SK-N-SH (cell line): ENCODE measurements at regions not wholly inside any gene's neighbourhood (a gene's known extent, or its start where the extent isn't known, plus 50 kb on each side); places are given as distances from the start of the nearest gene placed in this dataset.

Experiments
- CTCF ChIA-PET: fragments of 300-600, 350-600 bp; formaldehyde crosslinking; extraction: SDS; loops from one replicate; lab custom pipeline; 2021; lab: Yijun Ruan, JAX
- POLR2A ChIA-PET: fragments of 350-600 bp; sonication (Branson Sonifier 250); formaldehyde crosslinking; extraction: SDS; loops from one replicate; lab custom pipeline; 2020; ENCODE audit warnings: antibody characterized with exemption, inconsistent platforms; lab: Yijun Ruan, JAX
- DNase-seq: peaks from one replicate; pipeline ENCODE4 v3.0.0; 2012
- H2AFZ ChIP-seq: fragments of 200-600 bp; sonication (generic); 2 replicates; pipeline ENCODE4 v1.8.1; 2016; ENCODE audit warnings: antibody characterized with exemption, mild to moderate bottlenecking, low read depth
- H3F3A ChIP-seq: fragments of 200-600 bp; sonication (generic); replicated peaks from 2 replicates; pipeline ENCODE3; 2016; ENCODE audit warnings: antibody characterized with exemption, mild to moderate bottlenecking; ENCODE audit not compliant: insufficient read depth
- H3K27ac ChIP-seq, 2 experiments: fragments of 200-500 bp in 1 of 2; fragments of 200-600 bp in 1 of 2; sonication (Bioruptor generic) in 1 of 2; sonication (generic), shearing (Covaris generic) in 1 of 2; 2 replicates each; pipeline versions ENCODE4 v1.5.1 to v1.6.1; 2014 to 2016; ENCODE audit warnings: low read depth in 2 of 2, inconsistent platforms in 1 of 2, low read length in 1 of 2, mild to moderate bottlenecking in 1 of 2, mixed read lengths in 1 of 2
- H3K27me3 ChIP-seq: fragments of 200-600 bp; sonication (generic), shearing (Covaris generic); 2 replicates; pipeline ENCODE4 v1.6.1; 2016; ENCODE audit warnings: mixed run types; ENCODE audit not compliant: insufficient read depth
- H3K36me3 ChIP-seq, 2 experiments: fragments of 200-500 bp in 1 of 2; fragments of 200-600 bp in 1 of 2; sonication (Bioruptor generic) in 1 of 2; sonication (generic) in 1 of 2; replicated peaks in 1 of 2; 2 replicates each; pipeline versions ENCODE3 to v1.5.1; 2014 to 2016; ENCODE audit warnings: low read length in 1 of 2, mild to moderate bottlenecking in 1 of 2; ENCODE audit not compliant: insufficient read depth in 2 of 2, control insufficient read depth in 1 of 2
- H3K4me1 ChIP-seq, 2 experiments: fragments of 200-500 bp in 1 of 2; fragments of 200-600 bp in 1 of 2; sonication (Bioruptor generic) in 1 of 2; sonication (generic), shearing (Covaris generic) in 1 of 2; 2 replicates each; pipeline versions ENCODE4 v1.5.1 to v1.6.1; 2014 to 2016; ENCODE audit warnings: low read depth in 1 of 2, low read length in 1 of 2, mixed run types in 1 of 2; ENCODE audit not compliant: insufficient read depth in 2 of 2, control insufficient read depth in 1 of 2
- H3K4me2 ChIP-seq: fragments of 200-600 bp; sonication (generic), shearing (Covaris generic); 2 replicates; pipeline ENCODE4 v1.6.1; 2017; ENCODE audit warnings: mixed run types
- H3K4me3 ChIP-seq, 2 experiments: fragments of 200-500 bp in 1 of 2; fragments of 200-600 bp in 1 of 2; sonication (Bioruptor generic) in 1 of 2; sonication (generic), shearing (Covaris generic) in 1 of 2; 2 replicates each; pipeline versions ENCODE4 v1.5.1 to v1.8.1; 2014 to 2016; ENCODE audit warnings: low read depth in 2 of 2, inconsistent platforms in 1 of 2, low read length in 1 of 2, mild to moderate bottlenecking in 1 of 2, mixed read lengths in 1 of 2, moderate library complexity in 1 of 2
- H3K79me2 ChIP-seq: fragments of 200-600 bp; sonication (generic); 2 replicates; pipeline ENCODE4 v1.8.1; 2017; ENCODE audit warnings: mild to moderate bottlenecking; ENCODE audit not compliant: insufficient read depth
- H3K9ac ChIP-seq: fragments of 200-600 bp; sonication (generic); 2 replicates; pipeline ENCODE4 v1.6.1; 2017; ENCODE audit warnings: mixed run types
- H3K9me2 ChIP-seq: fragments of 200-600 bp; sonication (generic); 2 replicates; pipeline ENCODE4 v1.6.1; 2017; ENCODE audit warnings: mixed run types
- H3K9me3 ChIP-seq: fragments of 200-600 bp; sonication (generic); 2 replicates; pipeline ENCODE4 v1.6.1; 2017; ENCODE audit warnings: mixed run types, mild to moderate bottlenecking, moderate library complexity
- H4K20me1 ChIP-seq: fragments of 200-600 bp; sonication (generic); 2 replicates; pipeline ENCODE4 v1.6.1; 2017; ENCODE audit warnings: mild to moderate bottlenecking, mixed run types; ENCODE audit not compliant: insufficient read depth
- EP300 ChIP-seq, 2 experiments: IDR thresholded peaks; 2 replicates each; pipeline versions ENCODE4 v1.4.0 to v1.6.1; 2012; ENCODE audit warnings: borderline replicate concordance in 1 of 2, low read depth in 1 of 2, low read length in 1 of 2
- EZH2phosphoT487 ChIP-seq: fragments of 200-600 bp; sonication (generic); IDR thresholded peaks from 2 replicates; pipeline ENCODE4 v1.6.1; 2017; ENCODE audit warnings: low read depth, mixed run types, mild to moderate bottlenecking, antibody characterized with exemption, moderate library complexity, borderline replicate concordance
- FOXJ3 ChIP-seq: sonication (generic); formaldehyde crosslinking; IDR thresholded peaks from 2 replicates; pipeline ENCODE4 v1.5.1; 2020; ENCODE audit warnings: mild to moderate bottlenecking, missing genetic modification reagents
- FOXM1 ChIP-seq: IDR thresholded peaks from 2 replicates; pipeline ENCODE4 v1.4.0; 2012; ENCODE audit warnings: low read depth, mild to moderate bottlenecking
- GABPA ChIP-seq: IDR thresholded peaks from 2 replicates; pipeline ENCODE4 v1.4.0; 2012; ENCODE audit warnings: low read depth, mild to moderate bottlenecking
- JUND ChIP-seq: IDR thresholded peaks from 2 replicates; pipeline ENCODE4 v1.4.0; 2012
- NRF1 ChIP-seq: IDR thresholded peaks from 2 replicates; pipeline ENCODE4 v1.6.1; 2012; ENCODE audit warnings: low read depth, mild to moderate bottlenecking, low read length
- RAD21 ChIP-seq: IDR thresholded peaks from 2 replicates; pipeline ENCODE4 v1.6.1; 2012; ENCODE audit warnings: mild to moderate bottlenecking, low read length
- RCOR1 ChIP-seq: fragments of 150-350 bp; IDR thresholded peaks from 2 replicates; pipeline ENCODE4 v1.6.1; 2017; ENCODE audit warnings: antibody characterized with exemption, low read length
- RFX5 ChIP-seq: IDR thresholded peaks from 2 replicates; pipeline ENCODE4 v1.6.1; 2012; ENCODE audit warnings: mild to moderate bottlenecking, improper control_type of control experiment, low read length
- RXRA ChIP-seq: IDR thresholded peaks from 2 replicates; pipeline ENCODE4 v1.4.0; 2012; ENCODE audit warnings: low read depth, mild to moderate bottlenecking, borderline replicate concordance
- TEAD4 ChIP-seq: IDR thresholded peaks from 2 replicates; pipeline ENCODE4 v1.4.0; 2012; ENCODE audit warnings: mild to moderate bottlenecking, borderline replicate concordance; ENCODE audit not compliant: insufficient read depth
- USF1 ChIP-seq: IDR thresholded peaks from 2 replicates; pipeline ENCODE4 v1.4.0; 2012; ENCODE audit warnings: low read depth, borderline replicate concordance
- WGBS: methylation state at CpG from one replicate; pipeline ENCODE4 v1.1.6; 2017; ENCODE audit warnings: low lambda C conversion rate; 5-methylcytosine and 5-hydroxymethylcytosine counted together
- TF ChIP-seq, protein P1 (sequence below): IDR thresholded peaks from 2 replicates; pipeline ENCODE4 v1.4.0; 2012; ENCODE audit warnings: low read depth
- TF ChIP-seq, protein P2 (sequence below): fragments of 150-350 bp; IDR thresholded peaks from 2 replicates; pipeline ENCODE4 v1.6.1; 2016; ENCODE audit warnings: mild to moderate bottlenecking, low read depth, low read length
- TF ChIP-seq, protein P3 (sequence below): fragments of 150-350 bp; IDR thresholded peaks from 2 replicates; pipeline ENCODE4 v1.6.1; 2017; ENCODE audit warnings: antibody characterized with exemption, low read length, low read depth, borderline replicate concordance

DNA sequence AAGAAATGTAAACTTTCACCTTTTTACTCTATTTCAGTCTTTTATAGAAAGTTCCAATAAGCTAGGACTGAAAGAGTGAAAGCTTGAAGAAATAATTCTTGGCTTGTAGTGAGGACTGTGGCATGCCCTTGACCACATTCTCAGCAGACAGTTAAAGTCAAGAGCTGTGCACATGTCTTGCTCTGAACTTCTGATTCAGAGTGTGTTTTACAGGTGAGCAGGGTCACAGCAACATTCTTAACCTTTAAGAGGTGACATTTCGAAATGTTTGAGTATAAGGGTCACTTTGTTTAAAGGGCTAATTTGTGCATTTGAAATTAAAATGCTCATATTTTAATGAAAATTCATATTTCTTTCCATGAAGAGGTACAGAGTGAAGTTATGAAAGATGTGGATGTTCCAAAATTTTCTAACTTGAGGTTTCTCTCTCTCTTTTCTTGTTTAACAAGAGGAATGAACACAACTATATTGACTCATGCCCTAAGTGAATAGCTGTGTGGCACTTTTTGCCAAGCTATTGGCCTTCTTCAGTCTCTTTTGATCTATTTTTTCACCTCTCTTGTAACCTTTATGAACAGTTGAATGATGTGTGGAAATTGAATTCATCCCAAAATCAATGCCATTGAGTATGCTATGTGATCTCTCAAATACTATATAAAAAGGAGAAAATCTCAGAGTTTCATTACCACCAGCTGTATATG is 918.1 kb downstream of the ADGRL2 start:
- H2AFZ ChIP-seq = no peak overlapping the region
- DNase-seq = no peak
- no peak for TF ChIP-seq TEAD4
- TF ChIP-seq, protein P1, sequence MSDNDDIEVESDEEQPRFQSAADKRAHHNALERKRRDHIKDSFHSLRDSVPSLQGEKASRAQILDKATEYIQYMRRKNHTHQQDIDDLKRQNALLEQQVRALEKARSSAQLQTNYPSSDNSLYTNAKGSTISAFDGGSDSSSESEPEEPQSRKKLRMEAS = no peak
- no peak for TF ChIP-seq EP300 (IDR thresholded peaks at IDR 0.05; ENCODE audit: borderline replicate concordance in 1 of 2, low read depth in 1 of 2, low read length in 1 of 2)
- no peak for TF ChIP-seq RXRA
- no peak for TF ChIP-seq RFX5
- TF ChIP-seq EZH2phosphoT487 = no peak
- TF ChIP-seq NRF1 = no peak
- TF ChIP-seq FOXJ3 (CRISPR knock-in tag) = no peak
- TF ChIP-seq GABPA = no peak
- no peak for TF ChIP-seq FOXM1
- TF ChIP-seq, protein P2, sequence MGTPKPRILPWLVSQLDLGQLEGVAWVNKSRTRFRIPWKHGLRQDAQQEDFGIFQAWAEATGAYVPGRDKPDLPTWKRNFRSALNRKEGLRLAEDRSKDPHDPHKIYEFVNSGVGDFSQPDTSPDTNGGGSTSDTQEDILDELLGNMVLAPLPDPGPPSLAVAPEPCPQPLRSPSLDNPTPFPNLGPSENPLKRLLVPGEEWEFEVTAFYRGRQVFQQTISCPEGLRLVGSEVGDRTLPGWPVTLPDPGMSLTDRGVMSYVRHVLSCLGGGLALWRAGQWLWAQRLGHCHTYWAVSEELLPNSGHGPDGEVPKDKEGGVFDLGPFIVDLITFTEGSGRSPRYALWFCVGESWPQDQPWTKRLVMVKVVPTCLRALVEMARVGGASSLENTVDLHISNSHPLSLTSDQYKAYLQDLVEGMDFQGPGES = no peak
- TF ChIP-seq RCOR1 = no peak
- no peak for TF ChIP-seq JUND
- no peak for TF ChIP-seq RAD21
- TF ChIP-seq, protein P3, sequence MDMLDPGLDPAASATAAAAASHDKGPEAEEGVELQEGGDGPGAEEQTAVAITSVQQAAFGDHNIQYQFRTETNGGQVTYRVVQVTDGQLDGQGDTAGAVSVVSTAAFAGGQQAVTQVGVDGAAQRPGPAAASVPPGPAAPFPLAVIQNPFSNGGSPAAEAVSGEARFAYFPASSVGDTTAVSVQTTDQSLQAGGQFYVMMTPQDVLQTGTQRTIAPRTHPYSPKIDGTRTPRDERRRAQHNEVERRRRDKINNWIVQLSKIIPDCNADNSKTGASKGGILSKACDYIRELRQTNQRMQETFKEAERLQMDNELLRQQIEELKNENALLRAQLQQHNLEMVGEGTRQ = no peak
- TF ChIP-seq USF1 = no peak
- 22% methylated on average over 1 of the region's 1 CpG for WGBS
- H3K4me3 ChIP-seq = no peak overlapping the region
- no peaks in the 10 kb centered on the region for H3K79me2 ChIP-seq
- no peaks in the 10 kb centered on the region for H3F3A ChIP-seq
- no peaks in the 10 kb centered on the region for H3K4me1 ChIP-seq
- ChIA-PET POLR2A (no interaction called here), CTCF (no interaction called here)
- no peaks in the 10 kb centered on the region for H4K20me1 ChIP-seq
- H3K9me2 ChIP-seq = no peaks in the 10 kb centered on the region
- no peak overlapping the region for H3K4me2 ChIP-seq
- H3K36me3 ChIP-seq = no peaks in the 10 kb centered on the region
- H3K9me3 ChIP-seq = no peaks in the 10 kb centered on the region
- H3K27me3 ChIP-seq = no peaks in the 10 kb centered on the region
- H3K9ac ChIP-seq = no peak overlapping the region
- H3K27ac ChIP-seq = no peak overlapping the region
